ENCODE measurements at regions not wholly inside any gene's neighbourhood (a gene's known extent, or its start where the extent isn't known, plus 50 kb on each side); places are given as distances from the start of the nearest gene placed in this dataset.

DNA sequence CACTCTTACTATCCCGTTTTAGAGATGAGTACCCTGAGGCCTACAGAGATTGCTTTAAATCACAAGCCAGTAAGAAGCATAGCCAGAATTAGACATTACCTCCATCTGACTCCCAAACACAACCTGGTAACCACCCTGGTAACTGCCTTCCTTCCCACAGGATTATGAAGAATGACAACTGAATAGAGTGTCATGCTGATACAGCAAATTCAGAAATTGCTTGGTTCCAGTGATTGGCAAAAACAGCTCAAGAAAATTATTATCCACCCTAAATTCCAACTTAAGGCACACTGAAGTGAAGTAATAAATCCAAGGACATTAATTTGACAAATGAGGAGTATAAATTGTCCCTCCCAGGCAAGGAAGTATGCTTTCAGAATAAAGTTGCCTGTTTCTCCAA is 195.8 kb upstream of the RBMS1 start:
- DNase-seq = no peak
- Histone ChIP-seq H3K4me3 (ENCODE audit: low read depth in 2 of 2, low read length in 1 of 2) (no peak overlapping the region), H4K20me1 (ENCODE audit: insufficient read depth) (no peaks in the 10 kb centered on the region), H3K36me3 (replicated peaks in 1 of 2; ENCODE audit: control insufficient read depth in 1 of 2, insufficient read depth in 2 of 2, low read length in 1 of 2) (no peaks in the 10 kb centered on the region), H3K4me1 (ENCODE audit: control insufficient read depth in 1 of 2, insufficient read depth in 2 of 2, low read depth in 1 of 2, low read length in 1 of 2) (no peaks in the 10 kb centered on the region), H3K27ac (ENCODE audit: low read depth in 2 of 2, low read length in 1 of 2) (no peak overlapping the region), H3K4me2 (no peak overlapping the region), H3K9me2 (no peaks in the 10 kb centered on the region), H3K27me3 (ENCODE audit: insufficient read depth) (no peaks in the 10 kb centered on the region), H3K9me3 (no peaks in the 10 kb centered on the region), H3K9ac (no peak overlapping the region), H3K79me2 (ENCODE audit: insufficient read depth) (no peaks in the 10 kb centered on the region), H3F3A (replicated peaks; ENCODE audit: insufficient read depth) (no peaks in the 10 kb centered on the region), H2AFZ (ENCODE audit: low read depth) (no peak overlapping the region)
- WGBS (ENCODE audit: low lambda C conversion rate) = 96% methylated on average over 1 of the region's 1 CpG
- ChIA-PET CTCF (interaction anchor here (1.0 to 1.7 kb wide), 2 partner anchors 11 to 281 kb away, joined by 3 to 6 read pairs; no protein-coding TSS in a partner anchor), POLR2A (no interaction called here)
- TF ChIP-seq, protein P1, sequence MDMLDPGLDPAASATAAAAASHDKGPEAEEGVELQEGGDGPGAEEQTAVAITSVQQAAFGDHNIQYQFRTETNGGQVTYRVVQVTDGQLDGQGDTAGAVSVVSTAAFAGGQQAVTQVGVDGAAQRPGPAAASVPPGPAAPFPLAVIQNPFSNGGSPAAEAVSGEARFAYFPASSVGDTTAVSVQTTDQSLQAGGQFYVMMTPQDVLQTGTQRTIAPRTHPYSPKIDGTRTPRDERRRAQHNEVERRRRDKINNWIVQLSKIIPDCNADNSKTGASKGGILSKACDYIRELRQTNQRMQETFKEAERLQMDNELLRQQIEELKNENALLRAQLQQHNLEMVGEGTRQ (IDR thresholded peaks at IDR 0.05; ENCODE audit: borderline replicate concordance, low read depth, low read length) = no peak
- TF ChIP-seq RXRA (IDR thresholded peaks at IDR 0.05; ENCODE audit: borderline replicate concordance, low read depth) = no peak

GRCh38 chr2:160694221-160694620 is 200.6 kb upstream of the RBMS1 start:
- ChIA-PET POLR2A (no interaction called here), CTCF (interaction anchor here (1.2 kb wide), 2 partner anchors 11 to 276 kb away, joined by 3 read pairs; no protein-coding TSS in a partner anchor)
- no peaks in the 10 kb centered on the region for H3K36me3 ChIP-seq (replicated peaks in 1 of 2; ENCODE audit: control insufficient read depth in 1 of 2, insufficient read depth in 2 of 2, low read length in 1 of 2)
- no peaks in the 10 kb centered on the region for H3K9me2 ChIP-seq
- H3K9me3 ChIP-seq = no peaks in the 10 kb centered on the region
- H3K4me3 ChIP-seq (ENCODE audit: low read depth in 2 of 2, low read length in 1 of 2) = no peak overlapping the region
- TF ChIP-seq, protein P2, sequence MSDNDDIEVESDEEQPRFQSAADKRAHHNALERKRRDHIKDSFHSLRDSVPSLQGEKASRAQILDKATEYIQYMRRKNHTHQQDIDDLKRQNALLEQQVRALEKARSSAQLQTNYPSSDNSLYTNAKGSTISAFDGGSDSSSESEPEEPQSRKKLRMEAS (IDR thresholded peaks at IDR 0.05; ENCODE audit: low read depth) = no peak
- no peak for TF ChIP-seq TCF12 (IDR thresholded peaks at IDR 0.05)
- TF ChIP-seq FOXM1 (IDR thresholded peaks at IDR 0.05; ENCODE audit: low read depth) = no peak
- no peak for TF ChIP-seq RXRA (IDR thresholded peaks at IDR 0.05; ENCODE audit: borderline replicate concordance, low read depth)
- no peak for TF ChIP-seq NFIC (IDR thresholded peaks at IDR 0.05; ENCODE audit: borderline replicate concordance)
- H4K20me1 ChIP-seq (ENCODE audit: insufficient read depth) = no peaks in the 10 kb centered on the region
- DNase-seq = no peak
- WGBS (ENCODE audit: low lambda C conversion rate) = 96% methylated on average over 2 of the region's 2 CpGs
- no peaks in the 10 kb centered on the region for H3F3A ChIP-seq (replicated peaks; ENCODE audit: insufficient read depth)
- H3K27ac ChIP-seq (ENCODE audit: low read depth in 2 of 2, low read length in 1 of 2) = no peak overlapping the region
- H3K4me2 ChIP-seq = no peak overlapping the region
- H3K9ac ChIP-seq = no peak overlapping the region
- no peaks in the 10 kb centered on the region for H3K79me2 ChIP-seq (ENCODE audit: insufficient read depth)
- no peak overlapping the region for H2AFZ ChIP-seq (ENCODE audit: low read depth)
- H3K4me1 ChIP-seq (ENCODE audit: control insufficient read depth in 1 of 2, insufficient read depth in 2 of 2, low read depth in 1 of 2, low read length in 1 of 2) = peaks cover 3% of the 10 kb centered on the region in 2 experiments; a peak in 3 of 4 replicates
- no peaks in the 10 kb centered on the region for H3K27me3 ChIP-seq (ENCODE audit: insufficient read depth)

DNA sequence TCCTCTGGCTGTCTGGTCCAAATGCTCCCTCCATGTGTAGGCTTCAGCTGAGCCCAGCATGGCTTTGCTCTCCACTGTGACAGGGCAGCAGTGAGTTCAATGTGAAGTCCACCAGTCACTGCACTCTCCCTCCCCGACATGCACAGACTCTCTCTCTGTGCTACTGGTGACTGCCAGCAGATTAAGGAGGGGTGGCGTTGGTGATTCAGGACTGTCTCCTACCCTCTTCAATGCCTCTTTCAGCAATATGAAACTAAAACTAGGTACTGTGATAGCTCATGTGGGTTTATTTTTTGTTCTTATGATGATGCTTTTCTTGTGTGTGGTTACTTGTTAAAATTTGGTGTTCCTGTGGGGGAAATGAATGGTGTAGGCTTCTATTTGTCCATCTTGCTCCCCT is 201.0 kb upstream of the RBMS1 start:
- Histone ChIP-seq H3K79me2 (ENCODE audit: insufficient read depth) (no peaks in the 10 kb centered on the region), H3K9me2 (no peaks in the 10 kb centered on the region), H4K20me1 (ENCODE audit: insufficient read depth) (no peaks in the 10 kb centered on the region), H3K36me3 (replicated peaks in 1 of 2; ENCODE audit: control insufficient read depth in 1 of 2, insufficient read depth in 2 of 2, low read length in 1 of 2) (no peaks in the 10 kb centered on the region), H3K27me3 (ENCODE audit: insufficient read depth) (no peaks in the 10 kb centered on the region), H3F3A (replicated peaks; ENCODE audit: insufficient read depth) (no peaks in the 10 kb centered on the region), H3K4me1 (ENCODE audit: control insufficient read depth in 1 of 2, insufficient read depth in 2 of 2, low read depth in 1 of 2, low read length in 1 of 2) (peaks cover 3 to 4% of the 10 kb centered on the region in 2 experiments; a peak in 3 of 4 replicates), H3K9ac (no peak overlapping the region), H3K4me2 (no peak overlapping the region), H3K4me3 (ENCODE audit: low read depth in 2 of 2, low read length in 1 of 2) (no peak overlapping the region), H2AFZ (ENCODE audit: low read depth) (no peak overlapping the region), H3K9me3 (no peaks in the 10 kb centered on the region), H3K27ac (ENCODE audit: low read depth in 2 of 2, low read length in 1 of 2) (no peak overlapping the region; a peak in 1 of 4 replicates)
- POLR2A ChIA-PET = no interaction called here
- CTCF ChIA-PET = interaction anchor here (1.2 kb wide), 2 partner anchors 11 to 275 kb away, joined by 3 read pairs; no protein-coding TSS in a partner anchor
- no peak for DNase-seq
- 71% methylated on average over 1 of the region's 2 CpGs for WGBS (ENCODE audit: low lambda C conversion rate)
- TF ChIP-seq GATA2 (CRISPR knock-in tag; IDR thresholded peaks at IDR 0.05) = no peak
- TF ChIP-seq, protein P3, sequence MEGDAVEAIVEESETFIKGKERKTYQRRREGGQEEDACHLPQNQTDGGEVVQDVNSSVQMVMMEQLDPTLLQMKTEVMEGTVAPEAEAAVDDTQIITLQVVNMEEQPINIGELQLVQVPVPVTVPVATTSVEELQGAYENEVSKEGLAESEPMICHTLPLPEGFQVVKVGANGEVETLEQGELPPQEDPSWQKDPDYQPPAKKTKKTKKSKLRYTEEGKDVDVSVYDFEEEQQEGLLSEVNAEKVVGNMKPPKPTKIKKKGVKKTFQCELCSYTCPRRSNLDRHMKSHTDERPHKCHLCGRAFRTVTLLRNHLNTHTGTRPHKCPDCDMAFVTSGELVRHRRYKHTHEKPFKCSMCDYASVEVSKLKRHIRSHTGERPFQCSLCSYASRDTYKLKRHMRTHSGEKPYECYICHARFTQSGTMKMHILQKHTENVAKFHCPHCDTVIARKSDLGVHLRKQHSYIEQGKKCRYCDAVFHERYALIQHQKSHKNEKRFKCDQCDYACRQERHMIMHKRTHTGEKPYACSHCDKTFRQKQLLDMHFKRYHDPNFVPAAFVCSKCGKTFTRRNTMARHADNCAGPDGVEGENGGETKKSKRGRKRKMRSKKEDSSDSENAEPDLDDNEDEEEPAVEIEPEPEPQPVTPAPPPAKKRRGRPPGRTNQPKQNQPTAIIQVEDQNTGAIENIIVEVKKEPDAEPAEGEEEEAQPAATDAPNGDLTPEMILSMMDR (IDR thresholded peaks at IDR 0.05) = no peak
- TF ChIP-seq YY1 (IDR thresholded peaks at IDR 0.05; ENCODE audit: low read depth) = no peak
- no peak for TF ChIP-seq NFIC (IDR thresholded peaks at IDR 0.05; ENCODE audit: borderline replicate concordance)
- TF ChIP-seq, protein P1 (IDR thresholded peaks at IDR 0.05; ENCODE audit: borderline replicate concordance, low read depth, low read length) = no peak
- no peak for TF ChIP-seq CHD2 (IDR thresholded peaks at IDR 0.05; ENCODE audit: low read length, partially characterized antibody)
- no peak for TF ChIP-seq POLR2AphosphoS5 (IDR thresholded peaks at IDR 0.05; ENCODE audit: low read depth, low read length)
- no peak for TF ChIP-seq TEAD4 (IDR thresholded peaks at IDR 0.05; ENCODE audit: borderline replicate concordance, insufficient read depth)
- no peak for TF ChIP-seq RCOR1 (IDR thresholded peaks at IDR 0.05; ENCODE audit: low read length)
- TF ChIP-seq SMC3 (IDR thresholded peaks at IDR 0.05; ENCODE audit: low read depth, low read length) = no peak
- no peak for TF ChIP-seq ELF1 (IDR thresholded peaks at IDR 0.05)
- no peak for TF ChIP-seq MEF2A (IDR thresholded peaks at IDR 0.05; ENCODE audit: borderline replicate concordance, low read depth)
- TF ChIP-seq FOSL2 (IDR thresholded peaks at IDR 0.05; ENCODE audit: borderline replicate concordance, low read depth) = no peak
- no peak for TF ChIP-seq IRF3 (IDR thresholded peaks at IDR 0.05; ENCODE audit: low read depth, low read length)
- no peak for TF ChIP-seq RFX5 (IDR thresholded peaks at IDR 0.05; ENCODE audit: low read length)

Data from SK-N-SH (cell line).